Activated T-cell treated with anti-CD3 and anti-CD28 coated beads, Interleukin-2, amount 50 U/mL, for 72 hours (primary cell): ENCODE measurements at regions not wholly inside any gene's neighbourhood (a gene's known extent, or its start where the extent isn't known, plus 50 kb on each side); places are given as distances from the start of the nearest gene placed in this dataset.

Experiments used
- ATAC-seq, 2 donors: fragments of 150-1000 bp; cut with Tn5 transposase; replicated peaks in 1 of 2; 2 replicates each; pipeline ENCODE4 v1.10.0; 2021; ENCODE audit warnings: moderate library complexity in 2 of 2, mild to moderate bottlenecking in 1 of 2
- DNase-seq, 2 donors: peaks; one replicate each; pipeline ENCODE4 v3.0.0; 2021 to 2022; ENCODE audit warnings: mixed read lengths in 1 of 2
- H3K27ac Mint-ChIP-seq: one replicate; pipeline ENCODE4 v1.8.0; 2022; ENCODE audit warnings: mild to moderate bottlenecking, moderate library complexity, mixed read lengths
- H3K27me3 Mint-ChIP-seq: one replicate; pipeline ENCODE4 v1.8.0; 2022; ENCODE audit warnings: low read depth, mixed read lengths
- H3K36me3 Mint-ChIP-seq, 2 donors: one replicate each; pipeline ENCODE4 v1.8.0; 2022; ENCODE audit warnings: mixed read lengths in 2 of 2, mild to moderate bottlenecking in 1 of 2; ENCODE audit not compliant: insufficient read depth in 2 of 2
- H3K4me1 Mint-ChIP-seq: one replicate; pipeline ENCODE4 v1.8.0; 2022; ENCODE audit warnings: low read depth, mixed read lengths
- H3K4me3 Mint-ChIP-seq, 2 donors: one replicate each; pipeline ENCODE4 v1.8.0; 2022; ENCODE audit warnings: mild to moderate bottlenecking in 2 of 2, mixed read lengths in 2 of 2, moderate library complexity in 2 of 2
- H3K9me3 Mint-ChIP-seq, 2 donors: one replicate each; pipeline ENCODE4 v1.8.0; 2022; ENCODE audit warnings: mixed read lengths in 2 of 2

DNA sequence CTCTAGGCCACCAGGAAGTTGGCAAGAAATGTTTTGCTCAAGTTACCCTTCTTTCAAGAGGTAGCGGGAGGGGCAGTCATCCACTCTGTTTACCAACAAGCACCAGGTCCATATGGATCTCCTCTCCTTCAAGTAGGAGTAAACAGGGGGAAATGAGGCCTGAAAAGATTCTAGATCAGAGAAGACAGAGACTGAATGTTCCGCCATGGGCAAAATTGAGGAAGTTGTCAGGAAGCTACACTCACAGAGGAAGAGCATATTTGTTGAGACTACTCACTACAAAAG is 81.6 kb downstream of the KLF15 start:
- H3K36me3 Mint-ChIP-seq = no peaks in the 10 kb centered on the region
- H3K27me3 Mint-ChIP-seq = peaks cover 44% of the 10 kb centered on the region
- no peaks in the 10 kb centered on the region for H3K9me3 Mint-ChIP-seq
- no peak for ATAC-seq
- H3K27ac Mint-ChIP-seq = no peak overlapping the region
- no peak overlapping the region for H3K4me3 Mint-ChIP-seq
- H3K4me1 Mint-ChIP-seq = no peaks in the 10 kb centered on the region
- DNase-seq = no peak

DNA sequence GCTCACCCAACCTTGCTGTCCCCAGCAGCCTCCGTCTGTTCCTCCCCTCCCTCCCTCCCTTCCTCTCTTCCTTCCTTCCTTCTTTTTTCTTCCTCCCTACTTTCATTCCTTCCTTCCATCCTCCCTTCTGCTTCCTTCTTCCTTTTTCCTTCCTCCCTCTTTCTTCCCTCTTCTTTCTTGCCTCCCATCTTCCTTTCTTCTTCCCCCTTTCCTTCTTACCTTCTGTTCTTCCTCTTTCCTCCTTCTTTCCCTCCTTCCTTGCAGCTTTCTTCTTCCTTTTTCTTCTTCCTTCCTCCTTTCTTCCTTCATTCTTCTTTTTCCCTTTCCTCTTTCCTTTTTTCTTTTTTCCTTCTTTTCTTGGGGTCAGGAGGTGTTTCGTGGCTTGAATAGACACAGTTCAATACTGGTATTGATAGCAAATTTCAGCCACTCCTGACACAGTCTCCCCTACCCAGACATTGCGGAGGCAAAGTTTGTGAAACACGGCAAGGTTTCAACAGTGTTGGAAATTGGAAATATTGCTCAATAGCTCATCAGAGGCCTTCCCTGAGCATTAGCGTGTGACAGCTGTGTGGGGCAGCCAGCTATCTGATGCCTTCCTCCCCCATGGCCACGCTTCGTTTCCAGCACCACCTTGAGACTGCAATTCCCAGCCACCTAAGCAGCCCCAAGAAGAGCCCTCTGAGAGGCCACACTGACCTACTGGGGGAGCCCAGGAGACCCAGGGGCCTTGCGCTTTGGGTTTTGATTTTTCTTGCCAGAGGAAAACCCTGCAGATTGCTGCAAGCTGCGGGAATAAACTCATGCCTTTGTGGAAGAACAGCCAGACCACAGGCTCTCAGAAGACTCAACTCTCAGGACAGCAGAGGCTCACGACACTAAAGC is 82.2 kb downstream of the KLF15 start:
- Mint-ChIP-seq H3K36me3 (no peaks in the 10 kb centered on the region), H3K4me1 (no peaks in the 10 kb centered on the region), H3K4me3 (no peak overlapping the region), H3K27ac (no peak overlapping the region), H3K9me3 (no peaks in the 10 kb centered on the region), H3K27me3 (peaks cover 40% of the 10 kb centered on the region)
- no peak for DNase-seq
- no peak for ATAC-seq

DNA sequence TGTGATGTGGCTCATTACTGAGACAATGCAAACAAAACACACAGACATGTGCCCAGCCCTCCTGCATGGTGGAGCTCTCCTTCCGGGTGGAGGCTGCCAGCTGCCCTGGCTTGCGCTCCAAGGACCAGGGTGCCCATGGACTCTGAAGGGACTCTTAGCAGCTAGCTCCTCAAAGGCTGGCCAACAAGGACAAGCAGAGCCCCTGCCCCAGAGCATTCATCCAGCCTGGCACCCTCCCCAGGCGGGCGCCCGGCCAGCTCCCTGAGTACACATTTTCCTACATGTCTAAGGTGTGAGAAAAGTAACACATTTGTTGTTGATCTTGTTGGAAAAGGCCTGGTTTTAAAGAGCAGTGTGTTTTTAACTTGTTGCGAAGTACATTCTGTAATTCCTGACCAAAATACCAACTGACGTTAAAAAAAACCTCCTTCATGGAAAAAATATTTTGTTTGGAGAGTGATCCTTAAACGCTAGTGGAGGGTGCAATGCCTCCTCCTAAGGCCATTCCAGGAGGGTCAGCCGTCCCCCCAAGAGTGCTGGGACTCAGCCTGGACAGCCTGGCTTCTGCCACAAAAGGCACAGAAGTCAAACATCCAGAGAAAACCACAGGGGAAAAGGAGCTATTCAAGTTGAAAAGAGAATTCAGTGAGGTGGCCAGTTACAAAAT is 86.9 kb downstream of the KLF15 start:
- Mint-ChIP-seq H3K4me1 (no peaks in the 10 kb centered on the region), H3K4me3 (no peak overlapping the region), H3K27me3 (peaks cover 41% of the 10 kb centered on the region), H3K27ac (no peak overlapping the region), H3K36me3 (no peaks in the 10 kb centered on the region), H3K9me3 (no peaks in the 10 kb centered on the region)
- DNase-seq = no peak
- no peak for ATAC-seq

DNA sequence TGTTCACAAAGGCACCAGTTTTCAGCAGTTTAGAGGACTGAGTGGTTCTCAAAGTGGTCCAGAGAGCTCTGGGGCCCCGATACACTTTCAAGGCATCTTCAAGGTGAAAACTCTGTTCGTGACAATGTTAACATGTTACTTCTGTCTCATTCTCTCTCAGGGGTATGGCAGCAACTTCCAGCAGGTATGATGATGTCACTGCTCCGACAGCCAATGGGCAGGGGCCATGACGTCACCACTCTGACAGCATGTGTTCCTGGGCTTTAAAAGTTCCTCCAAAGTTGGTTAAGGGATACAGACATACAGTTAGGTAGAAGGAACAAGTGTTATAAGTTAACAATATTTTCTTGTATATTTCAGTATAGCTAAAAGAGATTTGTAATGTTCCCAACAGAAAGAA is 87.9 kb downstream of the KLF15 start:
- ATAC-seq = no peak
- no peak overlapping the region for H3K4me3 Mint-ChIP-seq
- no peaks in the 10 kb centered on the region for H3K9me3 Mint-ChIP-seq
- no peaks in the 10 kb centered on the region for H3K36me3 Mint-ChIP-seq
- peaks cover 37% of the 10 kb centered on the region for H3K27me3 Mint-ChIP-seq
- H3K4me1 Mint-ChIP-seq = no peaks in the 10 kb centered on the region
- H3K27ac Mint-ChIP-seq = no peak overlapping the region
- no peak for DNase-seq

DNA sequence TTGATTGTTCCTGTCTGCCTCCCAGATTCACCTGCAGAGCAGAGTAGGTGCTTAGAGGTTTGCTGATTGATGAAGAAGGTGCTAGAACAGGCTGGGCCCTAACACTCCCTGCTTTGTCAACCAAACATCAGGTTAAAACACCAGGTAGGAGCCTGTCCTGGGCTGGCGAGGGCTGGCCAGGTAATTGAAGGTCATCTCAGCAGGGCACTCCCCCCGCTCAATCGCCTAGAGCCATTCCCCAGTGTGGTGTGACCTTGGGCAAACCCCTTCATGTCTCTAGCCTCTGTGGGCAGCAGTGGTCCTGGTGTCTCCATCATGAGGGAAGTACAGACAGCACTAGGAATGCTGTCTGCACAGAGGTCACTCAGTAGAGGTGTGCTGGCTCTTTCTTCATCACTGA is 88.3 kb downstream of the KLF15 start:
- H3K9me3 Mint-ChIP-seq = no peaks in the 10 kb centered on the region
- peaks cover 32% of the 10 kb centered on the region for H3K27me3 Mint-ChIP-seq
- H3K4me3 Mint-ChIP-seq = no peak overlapping the region
- no peaks in the 10 kb centered on the region for H3K4me1 Mint-ChIP-seq
- no peak overlapping the region for H3K27ac Mint-ChIP-seq
- ATAC-seq (no peak), DNase-seq (no peak)
- no peaks in the 10 kb centered on the region for H3K36me3 Mint-ChIP-seq

DNA sequence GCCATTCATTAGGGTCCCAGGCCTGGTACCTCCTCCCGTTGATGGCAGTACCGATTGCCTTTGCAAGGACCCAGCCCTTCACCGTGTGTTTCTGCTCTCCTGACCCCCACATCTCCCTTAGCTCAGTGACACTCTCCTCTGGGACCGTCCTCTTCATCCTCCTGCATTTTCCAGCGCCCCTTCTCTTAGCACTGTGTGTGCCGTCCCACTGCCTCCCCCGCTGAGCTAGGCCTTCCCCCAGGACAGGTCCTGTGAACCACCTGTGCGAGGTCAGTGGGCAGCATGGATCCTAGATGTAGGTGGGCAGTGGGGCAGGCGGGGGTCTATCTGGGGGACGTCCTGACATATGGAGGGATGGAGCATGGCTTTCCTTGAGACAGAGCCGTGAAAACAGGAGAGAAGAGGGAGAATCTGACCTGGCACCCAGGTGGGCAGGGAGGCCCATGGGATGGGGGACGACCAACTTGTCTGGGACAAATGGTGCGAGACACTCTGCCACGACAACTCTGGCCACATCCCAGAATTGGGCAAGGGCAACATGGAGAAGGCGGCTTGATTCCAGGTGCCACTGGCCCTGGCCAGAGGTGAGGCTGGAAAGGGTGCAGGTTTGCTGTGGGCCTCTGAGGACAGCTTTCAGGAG is 87.7 kb upstream of the ALDH1L1 start:
- DNase-seq (no peak), ATAC-seq (no peak)
- Mint-ChIP-seq H3K9me3 (no peaks in the 10 kb centered on the region), H3K4me3 (no peak overlapping the region), H3K36me3 (no peaks in the 10 kb centered on the region), H3K27ac (no peak overlapping the region), H3K27me3 (peaks cover 29% of the 10 kb centered on the region), H3K4me1 (no peaks in the 10 kb centered on the region)

DNA sequence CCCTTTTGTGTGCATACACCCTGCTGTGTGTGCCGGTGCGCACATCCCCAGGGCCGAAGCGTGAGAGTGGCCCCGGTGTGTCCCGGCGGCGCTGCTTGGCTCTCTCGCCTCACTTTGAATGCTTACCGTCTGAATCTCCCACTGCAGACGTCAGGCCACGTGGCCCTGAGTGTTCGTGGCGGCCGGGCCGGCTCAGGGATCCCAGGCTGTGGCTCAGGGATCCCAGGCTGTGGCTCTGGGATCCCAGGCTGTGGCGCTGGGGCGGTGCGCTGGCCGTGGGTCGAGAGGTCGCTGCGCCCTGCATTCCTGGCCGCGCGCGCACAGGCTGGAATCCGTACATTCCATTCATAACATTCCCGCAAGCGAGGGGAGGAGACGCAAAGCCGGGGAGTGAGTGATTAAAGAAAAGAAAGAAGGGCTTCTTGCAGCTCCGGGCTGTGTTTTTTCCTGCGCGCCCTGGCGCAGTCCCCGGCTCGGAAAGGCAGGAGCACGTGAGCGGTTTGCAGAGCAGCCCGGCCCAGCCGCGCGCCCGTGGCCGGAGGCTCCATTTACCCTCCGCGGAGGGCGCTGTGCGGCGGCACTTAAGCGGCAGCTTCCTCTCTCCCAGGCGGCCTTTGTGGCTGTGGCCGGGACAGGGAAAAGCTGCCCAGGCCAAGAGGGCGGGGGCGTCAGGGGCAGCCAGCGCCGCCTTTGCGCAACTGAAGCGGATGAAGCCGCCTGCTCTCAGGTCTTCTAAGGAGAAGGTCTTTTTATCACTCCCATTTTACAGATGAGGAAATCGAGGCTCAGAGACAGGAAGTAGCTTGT is 87.0 kb upstream of the ALDH1L1 start:
- H3K4me1 Mint-ChIP-seq = no peaks in the 10 kb centered on the region
- no peaks in the 10 kb centered on the region for H3K9me3 Mint-ChIP-seq
- no peak overlapping the region for H3K27ac Mint-ChIP-seq
- DNase-seq = no peak
- H3K4me3 Mint-ChIP-seq = peak overlapping the region in 1 of 2 donors; percentile 38
- peaks cover 29% of the 10 kb centered on the region for H3K27me3 Mint-ChIP-seq
- no peaks in the 10 kb centered on the region for H3K36me3 Mint-ChIP-seq
- ATAC-seq = no peak

DNA sequence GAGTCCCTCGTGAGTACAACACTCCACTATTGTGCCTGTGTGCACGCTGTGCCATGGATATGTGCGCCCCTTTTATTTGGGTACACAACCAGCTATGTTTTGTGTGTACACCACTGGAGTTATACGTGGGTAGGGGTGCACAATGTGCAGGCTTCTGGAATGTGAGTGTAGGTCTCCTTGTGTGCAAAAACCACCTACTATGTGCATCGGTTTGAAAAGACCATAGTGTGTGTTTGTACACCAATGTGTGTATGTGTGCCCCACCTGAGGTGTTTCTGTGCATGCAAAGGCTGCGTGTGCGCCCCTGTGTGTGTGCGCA is 86.4 kb upstream of the ALDH1L1 start:
- Mint-ChIP-seq H3K4me3 (no peak overlapping the region), H3K27ac (no peak overlapping the region), H3K36me3 (peaks cover under 1 to 2% of the 10 kb centered on the region in 2 donors), H3K4me1 (no peaks in the 10 kb centered on the region), H3K9me3 (no peaks in the 10 kb centered on the region), H3K27me3 (peaks cover 34% of the 10 kb centered on the region)
- DNase-seq (no peak), ATAC-seq (no peak)

DNA sequence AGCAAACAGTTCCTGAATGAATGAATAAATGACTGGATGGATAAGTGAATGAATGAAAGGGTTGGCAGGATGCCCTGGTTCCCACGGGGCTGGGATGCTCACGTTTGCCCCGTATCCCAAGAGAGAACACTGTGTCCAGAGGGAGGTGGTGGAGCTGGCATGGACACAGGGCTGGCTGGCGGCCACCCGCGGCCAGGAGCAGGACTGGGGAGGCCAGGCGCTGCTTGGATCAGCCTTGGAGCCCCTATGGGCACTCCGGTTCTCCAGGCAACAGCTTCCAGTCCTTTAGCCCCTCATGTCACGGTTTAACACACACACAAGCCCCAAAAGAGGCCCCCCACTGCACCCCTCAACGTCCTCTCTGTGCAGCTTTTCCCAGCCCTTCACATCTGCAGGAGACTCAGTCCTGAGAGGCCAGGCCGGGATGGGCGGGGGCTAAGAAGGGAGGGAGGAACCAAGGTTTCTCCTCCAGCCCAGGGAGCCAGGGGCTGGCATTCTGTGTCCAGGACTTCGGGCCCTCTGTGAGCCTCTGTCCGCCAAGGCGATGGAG is 86.0 kb upstream of the ALDH1L1 start:
- H3K27ac Mint-ChIP-seq = no peak overlapping the region

DNA sequence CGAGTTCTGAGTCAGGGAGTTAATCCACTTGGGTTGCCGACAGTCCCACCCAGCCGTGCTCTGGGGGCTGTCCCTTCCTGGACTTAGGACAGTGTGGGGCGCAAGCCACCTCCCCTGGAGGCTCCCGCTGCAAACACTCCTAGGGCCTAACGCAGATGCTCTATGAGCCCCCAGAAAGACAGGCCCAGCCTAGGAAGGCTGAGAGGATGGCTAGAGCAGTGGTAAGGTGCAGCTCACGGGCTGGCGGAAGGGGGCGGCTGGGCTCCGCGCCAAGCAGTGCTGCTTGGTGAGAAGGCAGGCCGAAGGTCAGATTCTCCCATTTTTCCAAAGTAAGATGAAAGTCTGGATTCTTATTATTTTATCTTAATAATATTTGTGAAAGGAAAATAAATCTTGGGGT is 84.6 kb upstream of the ALDH1L1 start:
- peaks cover 12% of the 10 kb centered on the region for H3K4me1 Mint-ChIP-seq
- no peak overlapping the region for H3K27ac Mint-ChIP-seq
- no peak for ATAC-seq
- no peaks in the 10 kb centered on the region for H3K9me3 Mint-ChIP-seq
- H3K27me3 Mint-ChIP-seq = peaks cover 27% of the 10 kb centered on the region
- DNase-seq = no peak
- peaks cover 2% of the 10 kb centered on the region in 2 donors for H3K36me3 Mint-ChIP-seq
- H3K4me3 Mint-ChIP-seq = no peak overlapping the region

More for the DNA sequence above, 86.0 kb upstream of the ALDH1L1 start:
- Mint-ChIP-seq H3K4me3 (no peak overlapping the region), H3K4me1 (no peaks in the 10 kb centered on the region), H3K36me3 (peaks cover 2% of the 10 kb centered on the region in 2 donors), H3K9me3 (no peaks in the 10 kb centered on the region), H3K27me3 (peaks cover 35% of the 10 kb centered on the region)
- ATAC-seq (no peak), DNase-seq (no peak)

DNA sequence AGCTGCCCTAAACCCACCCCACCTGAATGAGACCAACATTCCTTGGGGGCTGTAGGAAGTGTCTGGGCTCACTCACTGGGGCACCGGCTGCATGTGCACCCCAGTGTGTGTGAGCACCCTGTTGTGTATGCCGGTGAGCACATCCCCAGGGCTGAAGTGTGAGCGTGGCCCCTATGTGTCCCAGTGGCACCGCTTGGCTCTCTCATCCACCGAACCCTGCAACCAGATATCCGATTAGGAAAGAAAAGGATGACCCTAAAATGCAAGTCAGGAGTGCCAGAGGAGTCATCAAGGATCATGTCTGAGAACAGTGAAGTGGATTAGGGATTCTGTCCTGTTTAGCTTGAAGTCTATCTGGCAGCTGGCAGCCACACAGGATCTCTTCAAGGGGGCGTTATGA is 84.0 kb upstream of the ALDH1L1 start:
- Mint-ChIP-seq H3K36me3 (peaks cover 2% of the 10 kb centered on the region in 2 donors), H3K4me3 (no peak overlapping the region), H3K4me1 (peaks cover 12% of the 10 kb centered on the region)

DNA sequence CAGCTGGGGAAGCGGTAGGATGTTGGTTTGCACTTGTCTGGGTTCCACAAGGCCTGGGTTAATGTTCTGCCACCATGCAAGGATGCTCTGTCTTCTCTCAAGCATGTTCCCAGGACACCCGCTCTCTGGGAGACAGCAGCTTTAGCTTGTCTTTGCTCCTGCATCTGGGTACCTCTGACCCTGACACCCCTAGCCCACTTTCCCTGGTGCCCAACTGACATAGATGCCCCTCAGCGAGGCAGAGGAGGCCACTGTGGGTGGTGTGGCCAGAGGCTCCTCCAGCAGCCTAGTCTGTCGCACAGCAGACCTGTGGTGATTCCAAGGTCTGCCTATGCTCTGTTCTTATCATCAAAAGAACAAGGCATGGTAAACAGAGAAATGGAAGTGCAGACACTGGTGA is 83.6 kb upstream of the ALDH1L1 start:
- DNase-seq (no peak), ATAC-seq (no peak)
- Mint-ChIP-seq H3K4me1 (peaks cover 14% of the 10 kb centered on the region), H3K36me3 (peaks cover 2% of the 10 kb centered on the region in 2 donors), H3K4me3 (no peak overlapping the region), H3K27me3 (peaks cover 22% of the 10 kb centered on the region), H3K9me3 (no peaks in the 10 kb centered on the region), H3K27ac (no peak overlapping the region)

More for the DNA sequence above, 84.0 kb upstream of the ALDH1L1 start:
- Mint-ChIP-seq H3K27me3 (peaks cover 26% of the 10 kb centered on the region), H3K27ac (no peak overlapping the region), H3K9me3 (no peaks in the 10 kb centered on the region)
- DNase-seq = no peak
- no peak for ATAC-seq

DNA sequence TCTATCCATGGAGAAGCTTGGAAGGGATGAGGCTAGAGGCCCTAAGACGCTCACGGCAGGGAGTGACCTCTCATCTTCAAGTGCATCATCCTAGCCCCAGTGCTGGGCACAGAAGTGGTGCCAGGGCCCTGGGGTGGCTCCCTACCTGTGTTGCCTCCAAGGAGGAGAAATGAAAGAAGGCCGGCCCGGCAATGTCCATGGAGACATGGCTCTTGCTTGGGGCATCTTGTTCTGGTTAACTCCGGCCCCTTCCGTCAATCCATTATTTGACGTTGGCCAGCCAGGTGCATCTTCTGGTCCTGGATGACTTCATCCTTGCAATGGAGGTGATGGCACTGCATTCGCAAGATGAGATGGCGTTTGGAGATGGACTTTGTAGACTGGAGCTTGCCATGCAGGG is 83.2 kb upstream of the ALDH1L1 start:
- Mint-ChIP-seq H3K36me3 (peaks cover 2% of the 10 kb centered on the region in 2 donors), H3K27ac (no peak overlapping the region), H3K4me3 (no peak overlapping the region), H3K4me1 (peaks cover 19% of the 10 kb centered on the region), H3K9me3 (no peaks in the 10 kb centered on the region), H3K27me3 (peaks cover 21% of the 10 kb centered on the region)
- ATAC-seq (no peak), DNase-seq (no peak)
